Right renal pelvis (tissue), 4 donors: ENCODE measurements at regions not wholly inside any gene's neighbourhood (a gene's known extent, or its start where the extent isn't known, plus 50 kb on each side); places are given as distances from the start of the nearest gene placed in this dataset.

Source experiments
- DNase-seq, 4 donors: peaks; one replicate each; pipeline ENCODE4 v3.0.0-alpha.2; 2013; ENCODE audit warnings: low read depth in 4 of 4, low spot score in 3 of 4, missing footprints in 1 of 4

DNA sequence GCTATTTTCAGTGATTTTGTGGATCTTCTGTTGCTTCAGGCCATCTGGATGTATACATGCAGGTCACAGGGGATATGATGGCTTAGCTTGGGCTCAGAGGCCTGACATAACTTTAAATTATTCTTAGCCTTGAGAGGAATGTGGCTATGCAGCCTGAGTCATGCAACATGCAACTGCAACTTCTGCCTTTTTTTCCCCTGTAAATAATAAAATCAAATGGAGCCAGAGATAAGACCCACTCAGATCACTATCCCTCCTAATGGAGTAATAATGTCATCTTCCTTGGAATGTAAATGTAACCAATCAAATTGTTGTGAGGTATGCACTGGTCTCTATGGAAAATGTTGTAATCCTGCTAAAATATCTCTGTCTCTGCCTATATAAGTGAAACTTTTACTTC, 54.9 kb downstream of the MAGEB17 start:
- no peak for DNase-seq

DNA sequence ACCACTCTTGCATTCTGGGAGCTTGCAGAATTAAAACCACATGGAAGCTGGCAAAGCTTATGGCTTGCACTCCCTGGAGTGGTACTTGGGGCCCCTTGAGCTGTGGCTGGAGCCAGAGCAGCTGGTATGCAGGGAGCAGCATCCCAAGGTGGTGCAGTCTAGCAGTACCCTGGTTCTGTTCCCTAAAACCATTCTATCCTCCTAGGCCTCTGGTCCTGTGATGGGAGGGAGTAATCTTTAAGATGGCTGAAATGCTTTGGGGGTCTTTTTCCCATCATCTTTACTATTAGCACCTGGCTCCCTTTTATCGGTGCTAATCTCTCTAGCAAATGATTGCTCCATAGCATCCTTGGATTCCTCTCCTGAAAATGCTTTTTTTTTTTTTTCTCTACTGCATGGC, 56.1 kb downstream of the MAGEB17 start:
- no peak for DNase-seq

DNA sequence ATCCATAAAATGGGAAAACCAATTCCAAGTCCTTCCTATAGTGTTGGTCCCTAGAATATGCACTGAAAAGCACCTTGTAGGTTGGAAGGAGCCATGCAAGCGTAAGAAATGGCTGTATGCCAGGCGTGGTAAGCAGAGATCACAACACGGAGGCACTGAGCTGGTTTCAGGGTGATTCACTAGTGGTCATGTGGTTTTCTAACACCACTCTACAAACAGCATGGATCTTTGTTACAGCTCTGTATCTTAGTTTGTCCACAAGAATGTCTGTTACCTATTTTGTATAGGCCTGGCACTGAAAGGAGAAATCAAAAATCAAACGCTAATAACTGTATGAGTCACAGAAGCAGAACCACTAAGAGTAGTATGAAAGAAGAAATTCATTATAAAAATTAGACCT, 71.9 kb downstream of the MAGEB17 start:
- no peak for DNase-seq

DNA sequence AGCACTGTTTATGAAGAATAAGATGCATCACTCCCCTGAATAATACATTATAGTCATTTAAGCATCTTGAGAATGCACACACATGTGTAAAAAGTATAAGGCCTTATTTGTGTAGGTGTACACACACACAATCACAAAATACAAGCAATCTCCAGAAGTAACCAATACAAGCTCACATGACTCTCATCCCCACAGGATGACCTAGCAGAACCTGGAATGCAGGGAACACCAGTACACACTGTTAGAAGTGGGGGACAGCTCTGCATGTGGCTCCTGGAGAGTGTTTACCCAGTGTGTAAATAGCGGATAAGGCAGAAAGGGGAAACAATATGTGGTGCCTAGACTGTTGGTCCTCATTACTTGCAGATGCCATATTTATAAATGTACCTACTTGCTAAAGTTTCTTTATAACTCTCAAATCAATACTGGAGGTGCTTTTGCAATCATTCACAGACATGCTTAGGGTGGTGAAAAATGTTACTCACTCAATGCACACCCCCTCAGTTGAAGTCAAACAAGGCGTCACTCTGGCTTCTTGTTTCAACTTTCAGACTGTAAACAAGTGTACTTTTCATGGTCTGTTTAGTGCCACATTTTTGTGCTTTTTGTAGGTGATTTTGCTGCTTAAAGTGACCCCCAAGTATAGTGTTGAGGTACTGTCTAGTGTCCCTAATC, 73.1 kb downstream of the MAGEB17 start:
- DNase-seq: no peak

DNA sequence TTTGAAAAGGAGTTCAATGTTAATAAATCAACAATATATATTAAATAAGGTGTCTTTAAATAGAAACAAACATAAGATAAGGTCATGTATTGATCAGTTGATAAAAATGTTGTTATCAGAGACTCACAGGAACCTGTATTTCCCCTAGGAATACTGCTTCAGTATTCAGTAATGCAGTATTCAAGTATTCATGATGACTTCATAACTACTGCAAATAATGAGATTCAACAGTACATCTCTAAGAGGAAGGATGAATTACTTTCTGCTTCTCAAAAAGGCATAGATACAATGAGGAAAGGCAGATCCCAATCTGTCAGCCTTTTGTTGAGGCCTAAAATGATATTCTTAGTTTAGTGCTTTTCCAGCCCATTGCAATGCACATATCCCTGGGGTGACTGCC, 73.7 kb downstream of the MAGEB17 start:
- DNase-seq: no peak

DNA sequence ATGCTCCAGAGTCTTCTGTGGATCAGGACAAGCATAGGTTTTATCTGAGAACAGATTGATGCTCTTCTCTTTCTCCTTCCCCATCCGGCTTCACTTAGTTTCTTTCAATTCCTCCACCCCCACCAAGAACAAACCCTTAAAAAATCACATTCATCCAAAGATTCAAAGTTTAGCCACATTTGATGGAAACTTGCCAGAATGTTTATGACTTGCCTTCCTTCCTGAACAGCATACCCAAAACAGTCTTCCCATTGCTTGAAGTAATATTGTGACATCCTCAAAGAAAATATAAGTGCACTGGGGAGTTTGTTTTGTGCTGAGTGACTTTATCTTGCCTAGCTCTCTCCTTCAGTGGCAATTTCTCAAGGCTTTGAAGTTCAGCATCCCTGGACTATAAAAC, 83.0 kb downstream of the MAGEB17 start:
- no peak for DNase-seq

DNA sequence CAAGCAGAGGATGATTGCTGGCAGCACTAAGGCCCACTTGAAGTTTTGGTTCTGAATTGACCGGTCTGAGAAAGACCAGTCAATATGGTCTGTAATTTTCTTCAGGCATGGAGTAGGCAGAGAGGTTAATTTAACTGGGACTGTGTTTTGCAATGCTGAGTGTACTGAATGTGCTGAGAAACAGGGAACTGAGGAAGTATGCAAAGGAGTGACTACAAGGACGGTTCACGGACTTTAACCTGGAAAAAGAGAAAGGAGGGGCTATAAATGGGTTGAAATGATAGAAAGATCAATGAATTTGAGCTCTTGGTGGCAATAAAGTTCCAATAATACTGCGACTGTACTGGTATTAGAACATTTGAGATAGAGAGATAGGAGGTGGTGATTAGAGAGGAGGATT, 84.5 kb downstream of the MAGEB17 start:
- DNase-seq: no peak

DNA sequence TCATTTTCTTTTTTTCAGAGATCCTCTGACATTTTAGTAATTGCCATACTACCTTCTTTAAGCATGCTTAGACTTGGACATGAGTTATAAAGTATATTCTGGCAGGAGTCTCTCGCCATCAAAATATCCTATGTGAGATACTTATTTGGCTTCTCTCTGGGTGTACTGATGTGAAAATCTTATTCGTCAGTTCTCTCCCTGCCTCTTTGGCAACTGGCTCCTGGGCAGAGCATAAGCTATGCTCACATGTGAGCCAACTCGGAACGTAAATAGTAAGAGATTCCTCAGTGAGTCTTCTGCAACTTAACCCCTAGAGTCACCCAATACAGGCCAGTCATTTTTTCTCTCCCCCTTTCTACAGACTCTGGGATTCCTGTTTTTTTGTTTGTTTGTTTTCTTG, 91.6 kb downstream of the MAGEB17 start:
- DNase-seq: no peak

DNA sequence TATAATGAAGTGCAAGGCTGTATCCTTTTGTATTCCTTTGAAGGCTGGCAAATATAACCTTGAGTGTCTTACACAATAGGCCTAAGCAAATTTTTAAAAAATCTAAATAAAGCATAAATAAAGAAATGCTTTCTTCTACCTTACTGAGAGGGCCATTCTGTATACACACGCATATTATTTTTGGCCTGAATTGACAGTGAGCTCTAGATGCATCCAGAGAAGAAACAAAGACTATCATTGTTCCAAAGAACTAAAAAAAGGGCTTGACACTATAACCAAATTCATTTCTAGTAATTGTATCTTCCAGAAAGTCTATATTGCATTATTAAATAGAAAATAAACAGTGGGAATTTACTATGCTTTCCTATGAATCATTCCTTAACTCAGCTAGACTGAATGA, 100.2 kb downstream of the MAGEB17 start:
- no peak for DNase-seq

DNA sequence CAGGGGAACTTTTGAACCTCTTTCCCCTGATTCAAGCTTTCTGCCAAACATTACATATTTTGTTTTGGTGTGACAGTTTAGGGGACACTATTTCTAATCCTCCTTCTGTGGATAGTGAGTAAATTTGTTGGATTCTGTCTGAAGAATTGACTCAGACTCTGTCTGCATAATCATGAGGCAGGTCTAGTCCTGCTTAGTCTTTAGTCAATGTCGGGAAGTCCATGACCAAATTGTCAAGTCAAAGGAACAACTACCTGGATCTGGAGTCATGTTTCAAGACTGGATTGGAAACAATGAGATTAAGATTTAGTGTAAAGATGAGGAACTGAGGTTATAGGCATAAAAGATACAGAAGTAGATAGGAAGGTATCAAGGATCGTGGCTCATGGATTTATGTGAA, 100.9 kb downstream of the MAGEB17 start:
- DNase-seq: no peak

DNA sequence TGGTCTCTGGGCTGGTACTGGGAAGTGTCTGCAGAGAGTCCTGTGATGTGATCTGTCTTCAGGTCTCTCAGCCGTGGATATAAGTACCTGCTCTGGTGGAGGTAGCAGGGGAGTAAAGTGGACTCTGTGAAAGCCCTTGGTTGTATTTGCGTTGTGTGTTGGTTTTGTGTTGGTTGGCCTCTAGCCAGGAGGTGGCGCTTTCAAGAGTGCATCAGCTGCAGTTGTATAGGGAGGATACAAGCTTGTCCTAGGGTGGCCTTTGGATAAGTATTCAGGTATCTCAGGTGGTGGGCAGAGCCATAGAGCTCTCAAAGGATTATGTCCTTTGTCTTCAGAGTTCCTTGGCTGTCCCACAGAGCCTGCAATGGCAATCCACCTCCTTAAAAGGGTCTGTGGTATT, 111.6 kb downstream of the MAGEB17 start:
- no peak for DNase-seq

DNA sequence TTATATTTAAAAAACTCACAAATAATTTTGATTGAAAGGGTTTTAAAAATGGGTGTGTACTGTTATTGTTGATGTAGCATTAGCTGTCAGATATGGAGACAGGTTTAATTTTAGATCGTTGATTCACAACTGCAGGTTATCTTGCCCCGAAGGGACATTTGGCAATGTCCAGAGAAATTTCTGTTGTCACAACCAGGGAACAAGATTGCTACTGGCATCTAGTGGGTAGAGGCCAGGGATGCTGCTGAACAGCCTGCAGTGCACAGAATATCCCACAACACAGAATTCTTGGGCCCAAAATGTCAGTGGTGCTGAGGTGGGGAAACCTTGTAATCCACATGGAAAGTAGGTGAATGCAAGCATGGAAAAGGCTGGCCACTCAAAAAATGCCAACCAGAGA, 114.9 kb downstream of the MAGEB17 start:
- no peak for DNase-seq

DNA sequence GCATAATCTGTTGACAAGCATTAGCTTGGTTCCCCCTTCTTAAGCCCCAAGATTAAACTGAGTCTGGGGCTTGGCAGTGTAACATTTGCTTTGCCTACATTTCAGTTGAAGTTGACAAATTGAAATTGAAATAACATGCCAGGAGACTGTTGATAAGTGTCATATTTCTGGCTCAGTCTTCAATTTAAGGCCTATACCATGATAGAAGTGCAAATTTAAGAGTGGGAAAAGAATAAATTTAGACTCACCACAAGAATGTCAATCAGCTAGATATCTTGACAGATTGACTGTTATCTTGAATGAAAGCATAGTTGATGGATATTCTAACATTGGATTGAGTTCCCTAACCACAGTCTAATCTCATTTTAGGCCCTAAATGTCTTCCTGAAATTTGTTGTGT, 117.6 kb downstream of the MAGEB17 start:
- DNase-seq: no peak

DNA sequence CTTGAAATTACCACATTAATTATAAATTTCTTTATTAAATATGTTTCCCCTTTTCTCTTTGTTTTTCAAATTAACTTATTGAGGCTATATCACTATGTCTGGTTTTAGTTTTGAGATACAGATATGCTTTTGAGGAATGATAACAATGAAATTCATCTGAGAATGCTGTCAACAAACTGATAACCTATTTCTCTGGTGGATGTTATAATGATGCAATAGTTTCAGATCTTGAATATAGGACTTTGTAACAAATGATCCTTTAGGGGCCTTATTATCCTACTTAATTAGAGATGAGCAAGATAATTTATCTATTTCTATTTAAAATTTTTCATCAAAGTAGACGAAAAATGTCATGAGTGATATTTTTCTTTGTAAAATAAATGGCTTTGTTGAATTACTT, 123.7 kb downstream of the MAGEB17 start:
- no peak for DNase-seq

DNA sequence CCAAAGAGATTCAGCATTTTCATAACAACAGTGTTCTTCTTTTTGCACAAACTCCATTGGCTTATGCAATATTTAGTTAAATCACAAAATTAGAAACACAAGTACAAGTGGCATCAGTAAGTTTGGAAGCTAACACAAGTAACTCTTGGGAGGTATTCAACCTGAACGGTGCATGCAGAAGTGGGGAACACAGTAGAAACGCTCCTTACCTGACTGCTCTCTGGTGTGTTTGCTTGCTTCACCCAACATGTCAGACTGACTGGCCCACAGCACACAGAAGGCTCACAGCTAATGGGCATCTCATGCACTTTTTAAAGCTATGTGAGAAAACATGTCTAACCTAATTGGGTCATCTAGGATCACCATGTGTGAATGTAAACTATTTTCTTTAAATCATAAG, 133.6 kb downstream of the MAGEB17 start:
- no peak for DNase-seq

DNA sequence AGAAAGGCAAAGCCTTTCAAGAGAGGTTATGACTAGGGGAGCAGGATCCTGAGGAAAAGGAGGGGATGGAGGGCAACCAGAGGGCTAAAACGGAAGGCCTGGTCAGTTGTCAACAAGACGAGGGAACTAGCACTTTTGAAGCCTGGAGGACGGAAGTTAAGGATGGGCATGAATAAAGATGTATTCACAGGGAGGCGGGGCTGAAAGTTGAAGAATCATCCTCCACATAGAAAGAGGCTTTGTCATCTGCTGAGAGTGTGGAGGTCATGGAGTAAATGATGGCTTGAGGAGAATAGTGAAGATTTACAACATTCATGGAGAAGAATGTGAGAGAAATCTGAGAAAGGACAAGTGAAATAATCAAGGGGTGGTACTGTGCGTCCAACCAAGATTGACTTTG, 137.5 kb downstream of the MAGEB17 start:
- DNase-seq: no peak

DNA sequence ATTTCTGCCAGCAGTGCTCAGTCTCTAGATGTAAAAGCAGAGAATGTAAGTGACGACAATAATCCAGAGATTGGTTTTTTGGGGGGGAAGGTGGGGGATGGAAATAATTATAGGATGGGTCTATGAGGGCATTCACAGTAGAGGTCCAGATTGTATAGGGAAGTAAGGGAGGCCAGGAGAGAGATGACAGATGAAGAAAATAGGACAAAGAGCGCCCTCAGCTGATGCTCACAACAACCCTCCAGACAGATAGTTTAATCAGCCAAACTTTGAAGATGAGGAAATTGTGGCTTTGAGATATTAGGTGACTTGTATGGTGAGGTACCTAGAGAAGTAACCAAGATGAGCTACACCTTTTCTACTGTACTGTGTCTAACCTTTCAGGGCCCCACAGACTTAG, 137.9 kb downstream of the MAGEB17 start:
- no peak for DNase-seq

DNA sequence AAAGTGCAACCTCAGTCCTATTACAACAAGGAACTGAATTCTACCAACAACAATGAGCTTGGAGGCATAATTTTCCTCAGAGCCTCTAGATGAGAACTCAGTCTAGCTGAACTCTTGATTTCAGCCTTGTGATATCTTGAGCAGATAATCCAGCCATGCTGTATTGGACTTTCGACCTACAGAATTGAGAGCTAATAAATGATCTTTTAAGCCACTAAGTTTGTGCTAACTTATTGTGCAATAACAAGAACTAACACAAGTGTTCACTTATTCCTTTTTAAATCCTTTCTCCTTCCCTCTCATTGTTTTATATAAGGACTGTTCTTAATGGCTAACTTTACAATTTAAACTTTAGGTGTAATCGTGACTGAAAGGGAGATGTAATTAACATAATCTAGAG, 140.7 kb downstream of the MAGEB17 start:
- no peak for DNase-seq

DNA sequence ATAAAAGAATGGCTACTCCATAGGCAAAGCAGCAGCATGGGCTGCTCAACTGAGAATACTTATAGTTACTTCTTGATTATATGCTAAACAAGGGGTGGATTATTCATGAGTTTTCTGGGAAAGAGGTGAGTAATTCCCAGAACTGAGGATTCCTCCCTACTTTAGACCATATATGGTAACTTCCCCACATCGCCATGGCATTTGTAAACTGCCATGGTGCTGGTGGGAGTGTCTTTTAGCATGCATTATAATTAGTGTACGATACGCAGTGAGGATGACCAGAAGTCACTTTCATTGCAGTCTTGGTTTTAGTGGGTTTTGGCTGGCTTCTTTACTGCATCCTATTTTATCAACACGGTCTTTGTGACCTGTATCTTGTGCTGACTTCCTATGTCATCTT, 141.5 kb downstream of the MAGEB17 start:
- no peak for DNase-seq

DNA sequence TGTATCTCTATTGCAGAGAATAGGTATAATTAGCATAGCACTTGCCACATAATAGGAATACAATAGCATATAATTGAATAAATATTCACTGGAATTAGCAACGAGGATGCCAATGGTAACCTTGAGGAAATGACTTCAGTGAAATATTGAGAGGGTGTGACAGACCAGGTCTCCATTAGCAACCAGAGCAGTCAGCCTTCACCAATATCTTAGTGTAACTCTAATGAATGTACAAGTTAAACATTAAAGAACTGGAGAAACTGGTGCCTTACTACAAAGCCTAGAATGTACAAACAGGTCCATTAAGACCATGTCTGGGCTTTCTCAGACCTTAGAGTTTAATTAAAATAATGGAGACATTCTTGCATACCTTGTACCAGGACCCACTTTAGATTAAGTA, 143.0 kb downstream of the MAGEB17 start:
- DNase-seq: peak in 3 of 4 donors; percentile 12 to 29 (median 23)

DNA sequence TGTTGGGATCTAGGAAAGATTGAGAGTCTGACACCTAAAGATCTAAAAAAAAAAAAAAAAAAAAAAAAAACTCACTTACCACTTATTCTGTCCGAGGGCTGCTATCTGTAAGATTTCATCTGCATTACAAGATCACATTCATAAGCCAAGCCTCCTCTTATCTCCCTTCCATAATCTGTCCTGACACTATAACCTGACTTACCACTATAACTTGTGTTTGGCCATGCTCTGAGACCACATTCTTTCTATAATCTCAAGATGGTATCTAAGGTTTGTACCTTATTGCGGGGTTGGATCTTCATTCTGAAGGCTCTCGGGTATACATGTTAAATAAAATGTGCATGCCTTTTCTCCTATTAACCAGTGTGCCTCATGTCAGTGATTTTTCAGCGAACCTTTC, 144.4 kb downstream of the MAGEB17 start:
- no peak for DNase-seq

DNA sequence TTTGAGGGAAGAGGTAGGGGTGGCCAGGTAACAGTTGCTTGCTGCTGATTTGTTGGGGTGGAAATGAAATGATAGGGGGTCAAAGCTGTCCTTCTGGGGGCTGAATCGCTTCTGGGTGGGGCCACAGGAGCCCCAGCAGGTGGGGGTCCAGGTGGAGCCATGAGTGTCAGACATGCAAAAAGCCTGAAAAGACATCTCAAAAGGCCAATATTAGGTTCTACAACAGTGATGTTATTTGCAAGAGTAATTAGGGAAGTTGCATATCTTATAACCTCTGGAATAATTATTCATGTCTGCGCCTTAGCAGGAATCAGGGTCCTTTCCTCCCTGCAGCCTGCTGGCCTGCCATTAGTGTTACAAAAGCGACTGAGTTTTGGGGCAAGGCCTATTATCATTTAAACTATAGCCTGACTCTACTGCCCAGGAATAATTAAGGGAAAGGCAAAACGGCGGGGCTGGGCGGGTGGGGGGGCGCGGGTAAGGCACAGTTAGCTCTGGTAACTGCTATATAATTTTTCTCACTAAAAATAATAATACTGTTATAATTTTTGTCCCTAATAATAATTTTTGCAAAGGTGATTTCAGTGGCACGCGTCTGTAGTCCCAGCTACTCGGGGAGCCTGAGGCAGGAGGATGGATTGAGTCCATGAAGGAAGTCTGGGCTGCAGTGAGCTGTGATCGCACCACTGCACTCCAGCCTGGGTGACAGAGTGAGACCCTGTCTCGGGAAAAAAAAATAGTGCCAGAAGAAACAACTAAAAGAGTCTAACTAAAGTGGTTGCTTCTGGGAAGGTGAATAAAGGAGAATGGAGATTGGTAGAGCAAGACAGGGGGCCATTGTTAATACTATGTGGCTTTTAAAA, 145.7 kb downstream of the MAGEB17 start:
- no peak for DNase-seq
